Left kidney (tissue), 1 donor: ENCODE measurements at regions not wholly inside any gene's neighbourhood (a gene's known extent, or its start where the extent isn't known, plus 50 kb on each side); places are given as distances from the start of the nearest gene placed in this dataset.

ENCODE experiments used
- DNase-seq: peaks from one replicate; pipeline ENCODE4 v3.0.0-alpha.2; 2013

GRCh38 chr2:217117523-217117922, 257.7 kb upstream of the TNP1 start:
- DNase-seq, result no peak

- DNase-seq, result no peak
These were observed 256.7 kb upstream of the TNP1 start for GRCh38 chr2:217116610-217117009.

- DNase-seq, result no peak
These were observed 254.3 kb upstream of the TNP1 start for GRCh38 chr2:217114117-217114516.

- DNase-seq, result no peak
These were observed 253.6 kb upstream of the TNP1 start for GRCh38 chr2:217113491-217113890.

GRCh38 chr2:217110550-217110949, 250.7 kb upstream of the TNP1 start:
- no peak for DNase-seq

GRCh38 chr2:217108575-217109027, 248.7 kb upstream of the TNP1 start:
- no peak for DNase-seq

- no peak for DNase-seq
These were observed 248.2 kb upstream of the TNP1 start for GRCh38 chr2:217108086-217108485.

GRCh38 chr2:217107480-217107879, 247.6 kb upstream of the TNP1 start:
- no peak for DNase-seq

GRCh38 chr2:217106650-217107014, 246.8 kb upstream of the TNP1 start:
- no peak for DNase-seq

GRCh38 chr2:217105733-217106649, 246.1 kb upstream of the TNP1 start:
- DNase-seq, result no peak

GRCh38 chr2:217103752-217104545, 244.1 kb upstream of the TNP1 start:
- no peak for DNase-seq

GRCh38 chr2:217102956-217103355, 243.1 kb upstream of the TNP1 start:
- DNase-seq, result no peak

- no peak for DNase-seq
These were observed 242.1 kb upstream of the TNP1 start for GRCh38 chr2:217101972-217102371.

GRCh38 chr2:217099561-217099960, 239.7 kb upstream of the TNP1 start:
- no peak for DNase-seq

GRCh38 chr2:217098435-217098834, 238.6 kb upstream of the TNP1 start:
- no peak for DNase-seq

- DNase-seq, result no peak
These were observed 237.5 kb upstream of the TNP1 start for GRCh38 chr2:217097346-217097745.

- no peak for DNase-seq
These were observed 236.8 kb upstream of the TNP1 start for GRCh38 chr2:217096474-217097225.

- no peak for DNase-seq
These were observed 235.8 kb upstream of the TNP1 start for GRCh38 chr2:217095511-217096205.

- DNase-seq, result no peak
These were observed 233.0 kb upstream of the TNP1 start for GRCh38 chr2:217092710-217093379.

GRCh38 chr2:217091531-217091930, 231.7 kb upstream of the TNP1 start:
- no peak for DNase-seq

GRCh38 chr2:217090884-217091283, 231.0 kb upstream of the TNP1 start:
- no peak for DNase-seq
